Bronchial epithelial cell (primary cell): ENCODE measurements at regions not wholly inside any gene's neighbourhood (a gene's known extent, or its start where the extent isn't known, plus 50 kb on each side); places are given as distances from the start of the nearest gene placed in this dataset.
"Not testable (repeated sequence)": the region's sequence is repeated elsewhere in the genome, so short reads cannot be mapped to it uniquely, and the experiment has no call there.

Source experiments
- DNase-seq: peaks from one replicate; pipeline ENCODE4 v3.0.0-alpha.2; 2010; ENCODE audit warnings: low read depth
- FAIRE-seq: peaks from 2 replicates; lab custom pipeline; 2011; peaks lifted over from hg19 to GRCh38; lab: Jason Lieb, UNC
- H3K27me3 ChIP-seq: 2 replicates; pipeline ENCODE4 v1.5.1; 2011; ENCODE audit warnings: low read length; ENCODE audit not compliant: control insufficient read depth, insufficient read depth
- H3K36me3 ChIP-seq: 2 replicates; pipeline ENCODE4 v1.5.1; 2011; ENCODE audit warnings: low read length; ENCODE audit not compliant: control insufficient read depth, insufficient read depth
- H3K4me3 ChIP-seq: 2 replicates; pipeline ENCODE4 v1.5.1; 2011; ENCODE audit warnings: mild to moderate bottlenecking, low read depth, low read length, control low read depth
- TF ChIP-seq, protein P1 (sequence below): IDR thresholded peaks from 2 replicates; pipeline ENCODE4 v1.5.1; 2011; ENCODE audit warnings: mild to moderate bottlenecking, moderate library complexity, low read length, control low read depth, inconsistent platforms; ENCODE audit not compliant: insufficient read depth, severe bottlenecking

DNA sequence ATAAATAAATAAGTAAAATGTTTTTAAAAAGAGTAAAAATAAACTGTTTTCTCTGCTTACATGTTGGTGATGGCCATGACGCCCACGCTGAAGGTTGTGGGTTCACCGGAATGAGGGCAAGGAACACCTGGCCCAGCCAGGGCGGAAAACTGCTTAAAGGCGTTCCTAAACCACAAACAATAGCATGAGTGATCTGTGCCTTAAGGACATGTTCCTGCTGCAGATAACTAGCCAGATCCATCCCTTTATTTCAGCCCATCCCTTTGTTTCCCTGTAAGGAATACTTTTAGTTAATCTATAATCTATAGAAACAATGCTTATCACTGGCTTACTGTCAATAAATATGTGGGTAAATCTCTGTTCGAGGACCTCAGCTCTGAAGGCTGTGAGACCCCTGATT is 63.3 kb upstream of the CEP78 start:
- H3K4me3 ChIP-seq, H3K27me3 ChIP-seq, H3K36me3 ChIP-seq, DNase-seq, FAIRE-seq: not testable (repeated sequence)

DNA sequence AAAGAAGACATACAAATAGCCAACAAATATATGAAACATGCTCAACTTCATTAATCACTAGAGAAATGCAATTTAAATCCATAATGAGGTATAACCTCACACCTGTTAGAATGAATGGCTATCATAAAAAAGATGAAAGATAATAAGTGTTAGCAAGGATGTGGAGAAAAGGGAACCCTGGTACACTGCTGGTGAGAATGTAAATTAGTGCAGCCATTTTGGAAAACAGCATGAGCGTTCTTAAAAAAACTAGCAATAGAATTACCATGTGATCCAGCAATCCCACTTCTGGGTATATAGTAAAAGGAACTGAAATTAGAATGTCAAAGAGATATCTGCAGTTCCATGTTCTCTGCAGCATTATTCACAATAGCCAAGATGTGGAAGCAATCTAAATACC is 64.2 kb upstream of the CEP78 start:
- Histone ChIP-seq H3K4me3 (no peak overlapping the region), H3K27me3 (no peaks in the 10 kb centered on the region), H3K36me3 (no peaks in the 10 kb centered on the region)
- FAIRE-seq: no peak
- TF ChIP-seq, protein P1, sequence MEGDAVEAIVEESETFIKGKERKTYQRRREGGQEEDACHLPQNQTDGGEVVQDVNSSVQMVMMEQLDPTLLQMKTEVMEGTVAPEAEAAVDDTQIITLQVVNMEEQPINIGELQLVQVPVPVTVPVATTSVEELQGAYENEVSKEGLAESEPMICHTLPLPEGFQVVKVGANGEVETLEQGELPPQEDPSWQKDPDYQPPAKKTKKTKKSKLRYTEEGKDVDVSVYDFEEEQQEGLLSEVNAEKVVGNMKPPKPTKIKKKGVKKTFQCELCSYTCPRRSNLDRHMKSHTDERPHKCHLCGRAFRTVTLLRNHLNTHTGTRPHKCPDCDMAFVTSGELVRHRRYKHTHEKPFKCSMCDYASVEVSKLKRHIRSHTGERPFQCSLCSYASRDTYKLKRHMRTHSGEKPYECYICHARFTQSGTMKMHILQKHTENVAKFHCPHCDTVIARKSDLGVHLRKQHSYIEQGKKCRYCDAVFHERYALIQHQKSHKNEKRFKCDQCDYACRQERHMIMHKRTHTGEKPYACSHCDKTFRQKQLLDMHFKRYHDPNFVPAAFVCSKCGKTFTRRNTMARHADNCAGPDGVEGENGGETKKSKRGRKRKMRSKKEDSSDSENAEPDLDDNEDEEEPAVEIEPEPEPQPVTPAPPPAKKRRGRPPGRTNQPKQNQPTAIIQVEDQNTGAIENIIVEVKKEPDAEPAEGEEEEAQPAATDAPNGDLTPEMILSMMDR: no peak
- DNase-seq: no peak

DNA sequence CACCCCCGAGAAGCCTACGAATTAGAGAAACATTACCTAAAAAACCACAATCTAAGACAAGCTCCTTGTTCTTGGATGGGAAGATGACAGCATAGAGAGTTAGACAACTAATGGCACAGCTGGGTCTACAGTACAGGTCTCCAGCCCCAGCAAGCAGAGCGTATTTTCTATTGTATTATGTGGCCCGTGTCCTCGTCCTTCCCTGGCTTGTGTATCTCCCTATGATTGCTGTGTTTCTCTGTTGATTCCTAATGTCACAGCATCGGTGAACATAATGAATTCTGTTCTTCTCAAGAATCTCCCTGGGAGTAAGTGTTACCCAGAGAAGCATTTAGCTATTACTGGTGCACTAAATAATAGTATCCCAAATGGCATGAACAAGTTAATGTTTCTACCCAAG is 66.8 kb upstream of the CEP78 start:
- no peak for FAIRE-seq
- no peak overlapping the region for H3K4me3 ChIP-seq
- TF ChIP-seq, protein P1: no peak

DNA sequence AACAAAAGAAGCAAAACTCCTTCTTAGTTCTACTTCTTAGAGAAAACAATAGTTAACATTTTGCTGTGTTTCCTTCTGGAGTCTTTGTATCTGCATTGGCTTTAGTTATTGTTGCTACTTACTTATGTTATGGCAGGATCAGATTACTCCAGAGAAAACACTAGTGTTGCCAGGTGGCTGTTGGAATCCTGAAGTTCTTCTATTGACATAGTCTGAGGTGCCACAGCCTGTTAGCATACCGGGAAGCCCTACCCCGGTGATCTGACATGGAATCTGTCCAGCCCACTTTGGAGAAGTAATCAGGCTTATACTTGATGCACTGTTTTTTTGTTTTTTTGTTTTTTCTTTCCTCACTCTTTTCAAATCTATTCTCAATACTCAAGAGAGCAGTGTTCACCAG is 68.5 kb upstream of the CEP78 start:
- peak; percentile 61 for DNase-seq

More for the DNA sequence above, 66.8 kb upstream of the CEP78 start:
- no peak for DNase-seq
- Histone ChIP-seq H3K36me3 (no peaks in the 10 kb centered on the region), H3K27me3 (no peaks in the 10 kb centered on the region)

DNA sequence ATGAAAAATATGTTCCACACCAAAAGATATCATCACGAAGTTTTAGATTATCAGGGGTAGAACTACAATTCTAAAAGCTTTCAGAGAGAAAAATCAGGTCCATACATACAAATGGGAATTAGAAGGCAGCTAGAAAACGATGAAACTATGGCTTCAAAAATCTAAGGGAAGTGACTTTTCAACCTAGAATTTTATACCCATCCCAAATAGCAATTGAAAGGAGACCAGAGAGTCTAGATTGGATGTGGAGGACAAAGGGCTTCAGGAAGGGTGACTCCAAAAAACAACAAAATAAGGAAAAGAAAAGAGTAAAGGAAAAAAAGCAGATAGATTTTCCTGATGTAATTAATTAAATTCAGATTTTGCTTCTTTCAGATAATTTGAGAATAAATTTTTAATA is 72.0 kb upstream of the CEP78 start:
- Histone ChIP-seq H3K36me3 (no peaks in the 10 kb centered on the region), H3K27me3 (no peaks in the 10 kb centered on the region), H3K4me3 (no peak overlapping the region)
- FAIRE-seq: no peak
- TF ChIP-seq, protein P1: no peak
- no peak for DNase-seq

More for the DNA sequence above, 68.5 kb upstream of the CEP78 start:
- TF ChIP-seq, protein P1: no peak
- Histone ChIP-seq H3K36me3 (no peaks in the 10 kb centered on the region), H3K4me3 (no peak overlapping the region), H3K27me3 (no peaks in the 10 kb centered on the region)
- FAIRE-seq: no peak

DNA sequence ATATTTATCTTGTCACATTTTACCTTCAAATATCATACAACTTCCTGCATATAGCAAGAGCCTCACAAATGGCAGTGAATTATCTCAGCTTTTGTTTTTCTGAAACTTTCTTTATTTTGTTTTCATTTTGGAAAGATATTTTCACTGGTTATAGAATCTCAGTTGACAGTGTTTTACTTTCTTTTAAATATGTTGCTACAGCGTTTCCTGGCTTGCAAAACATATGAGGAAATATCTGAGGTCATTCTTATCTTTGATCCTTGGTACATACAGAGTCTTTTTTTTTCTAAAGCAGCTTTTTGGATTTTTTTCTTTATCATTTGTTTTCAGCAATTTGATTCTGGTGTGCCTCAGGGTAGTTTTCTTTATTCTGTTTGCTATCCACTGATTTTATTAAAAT is 77.6 kb upstream of the CEP78 start:
- no peak for FAIRE-seq
- H3K36me3 ChIP-seq: no peaks in the 10 kb centered on the region
- DNase-seq: no peak
- TF ChIP-seq, protein P1: no peak
- no peak overlapping the region for H3K4me3 ChIP-seq
- no peaks in the 10 kb centered on the region for H3K27me3 ChIP-seq
